GM21526 (cell line): ENCODE measurements at regions not wholly inside any gene's neighbourhood (a gene's known extent, or its start where the extent isn't known, plus 50 kb on each side); places are given as distances from the start of the nearest gene placed in this dataset.

ENCODE experiments used
- ATAC-seq: cut with Tn5 transposase; IDR thresholded peaks from one replicate; pipeline ENCODE4 v1.9.1; 2021; ENCODE audit warnings: moderate library complexity; ENCODE audit not compliant: unreplicated experiment, low FRiP score

DNA sequence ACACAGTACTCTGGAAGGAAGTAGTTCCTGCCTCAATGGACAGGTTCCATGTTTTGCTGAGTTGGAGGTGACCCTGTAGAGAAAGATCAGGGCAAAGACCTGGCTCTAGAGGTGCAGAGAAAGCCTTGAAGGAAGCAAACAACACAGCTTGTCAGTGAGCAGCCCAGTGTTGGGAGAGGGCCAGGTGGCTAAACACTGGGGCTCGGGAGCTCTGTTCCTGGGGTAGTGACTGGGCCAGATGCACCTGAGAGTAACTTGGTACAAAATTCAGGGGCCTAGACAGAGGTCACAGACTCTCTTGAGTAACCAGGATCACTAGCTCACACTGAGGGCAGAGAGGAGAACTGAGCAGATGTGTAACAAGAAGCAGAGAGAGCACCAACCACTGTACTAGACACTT is 138.4 kb upstream of the NALF2 start:
- ATAC-seq = no peak

DNA sequence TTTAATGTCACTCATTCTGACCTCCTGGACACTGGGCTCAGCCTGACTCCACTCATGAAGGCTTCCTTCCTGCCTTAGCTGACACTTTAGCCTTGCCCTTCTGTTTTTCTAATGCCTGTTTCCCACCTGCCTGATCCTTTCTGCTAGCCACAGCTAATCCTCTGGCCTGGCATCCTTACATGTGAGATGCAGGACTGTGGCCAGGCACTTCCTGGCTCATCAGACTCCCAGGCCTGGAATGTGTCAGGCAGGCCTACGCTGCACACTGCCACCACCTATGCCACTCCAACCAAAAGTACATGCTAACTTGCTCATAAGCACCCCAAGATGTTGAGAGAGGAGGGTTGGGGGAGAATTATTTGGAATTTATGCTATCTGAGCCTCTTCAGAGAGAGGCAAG is 138.8 kb upstream of the NALF2 start:
- no peak for ATAC-seq

DNA sequence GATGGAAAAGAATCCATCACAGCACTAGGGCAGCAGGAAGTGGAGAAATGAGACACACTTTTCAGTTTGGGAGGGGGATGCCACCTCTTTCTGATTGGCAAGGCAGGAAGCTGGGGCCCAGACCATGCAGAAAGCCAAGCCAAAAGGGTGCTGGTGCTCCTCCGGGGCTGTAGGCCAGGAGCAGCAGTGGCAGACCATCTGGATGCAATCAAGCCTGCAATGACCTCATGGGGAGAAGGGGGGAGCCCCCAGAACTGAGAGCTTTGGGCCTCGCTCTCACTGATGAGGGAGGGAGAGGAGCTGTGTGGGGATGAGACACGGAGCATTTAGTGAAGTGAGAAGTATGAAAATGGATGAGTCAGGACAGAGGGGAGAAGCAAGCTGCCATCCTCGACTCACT is 141.3 kb upstream of the NALF2 start:
- ATAC-seq = peak; percentile 63

DNA sequence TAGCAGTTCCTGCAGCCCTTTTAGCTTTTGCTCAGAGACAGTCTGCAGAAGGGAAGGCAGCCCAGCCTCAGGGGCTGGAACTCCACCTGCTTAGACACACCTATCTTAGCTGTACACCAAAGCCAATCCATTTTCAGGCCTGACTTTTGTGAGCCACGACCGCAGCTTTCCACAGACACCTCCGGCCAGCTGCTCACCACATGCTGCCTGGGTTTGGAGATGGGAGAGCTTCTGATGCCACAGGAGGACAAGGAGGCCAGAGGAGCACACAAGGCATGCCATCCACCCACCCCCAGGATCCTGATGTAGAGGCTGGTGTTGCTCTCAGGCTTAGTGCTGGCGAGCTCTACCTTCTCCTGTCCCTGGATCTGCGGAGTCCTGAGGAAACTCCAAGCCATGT is 141.8 kb upstream of the NALF2 start:
- ATAC-seq = no peak

DNA sequence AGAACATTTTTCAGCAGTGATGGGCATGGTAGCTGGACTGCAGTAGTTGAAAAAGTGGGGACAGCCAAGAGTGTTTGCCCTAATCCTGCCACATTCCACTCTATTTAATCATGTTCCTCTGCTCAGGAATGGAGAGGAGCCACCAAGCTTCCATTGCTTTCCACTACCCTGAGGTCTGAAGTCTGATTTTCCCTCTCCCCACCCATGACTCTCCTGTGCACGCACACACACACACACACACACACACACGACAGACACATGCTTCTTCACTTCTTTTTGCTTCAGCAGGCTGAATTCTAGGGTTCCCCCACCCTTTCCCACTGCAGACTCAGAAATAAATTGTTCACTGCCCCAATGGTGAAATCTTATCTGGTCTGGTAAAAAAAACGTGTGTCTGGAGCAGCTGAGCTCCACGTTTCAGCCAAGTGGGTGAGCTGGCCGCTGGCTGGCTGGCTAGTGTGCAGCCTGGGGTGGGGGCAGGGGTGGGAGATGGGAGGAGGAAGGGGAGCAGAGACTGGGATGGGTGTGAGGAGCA is 142.7 kb upstream of the NALF2 start:
- no peak for ATAC-seq

DNA sequence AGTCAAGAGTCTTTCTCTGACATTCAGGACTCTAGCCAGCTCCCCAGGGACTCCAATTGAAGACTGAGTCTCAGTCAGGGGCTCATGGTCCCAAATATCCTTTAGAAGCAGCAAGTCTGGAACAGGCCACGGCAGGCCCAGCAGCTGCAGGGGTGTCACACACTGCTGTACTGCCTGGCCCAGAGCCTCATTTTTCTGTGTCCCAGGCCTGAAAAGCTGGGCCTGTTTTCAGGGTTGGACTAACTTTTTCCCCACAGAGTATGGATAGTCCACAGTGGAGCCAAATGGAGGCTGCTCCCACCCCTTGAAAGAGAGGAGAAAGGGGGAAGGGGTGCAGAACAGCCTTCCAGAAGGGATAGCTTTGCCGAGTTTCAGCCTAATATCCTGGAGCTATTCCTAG is 146.8 kb upstream of the NALF2 start:
- no peak for ATAC-seq

DNA sequence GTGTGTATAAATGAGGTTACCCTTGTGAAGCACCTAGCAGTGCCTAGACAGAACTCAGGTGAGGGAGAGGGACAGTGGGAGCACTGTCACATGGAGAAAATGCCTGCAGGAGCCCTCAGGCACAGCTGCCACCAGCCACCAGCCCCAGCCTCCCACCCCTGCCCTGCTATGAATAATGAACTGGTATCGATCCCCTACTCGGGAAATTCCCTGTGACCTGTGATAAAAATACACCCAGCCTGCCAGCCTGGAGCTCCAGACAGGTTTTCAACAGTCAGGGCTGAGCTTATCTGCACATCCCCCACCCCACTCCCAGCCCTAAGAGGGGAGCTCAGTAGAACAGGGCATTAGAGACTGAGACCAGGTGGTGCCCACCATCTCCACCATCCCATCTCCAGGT is 159.6 kb upstream of the PJA1 start:
- no peak for ATAC-seq

DNA sequence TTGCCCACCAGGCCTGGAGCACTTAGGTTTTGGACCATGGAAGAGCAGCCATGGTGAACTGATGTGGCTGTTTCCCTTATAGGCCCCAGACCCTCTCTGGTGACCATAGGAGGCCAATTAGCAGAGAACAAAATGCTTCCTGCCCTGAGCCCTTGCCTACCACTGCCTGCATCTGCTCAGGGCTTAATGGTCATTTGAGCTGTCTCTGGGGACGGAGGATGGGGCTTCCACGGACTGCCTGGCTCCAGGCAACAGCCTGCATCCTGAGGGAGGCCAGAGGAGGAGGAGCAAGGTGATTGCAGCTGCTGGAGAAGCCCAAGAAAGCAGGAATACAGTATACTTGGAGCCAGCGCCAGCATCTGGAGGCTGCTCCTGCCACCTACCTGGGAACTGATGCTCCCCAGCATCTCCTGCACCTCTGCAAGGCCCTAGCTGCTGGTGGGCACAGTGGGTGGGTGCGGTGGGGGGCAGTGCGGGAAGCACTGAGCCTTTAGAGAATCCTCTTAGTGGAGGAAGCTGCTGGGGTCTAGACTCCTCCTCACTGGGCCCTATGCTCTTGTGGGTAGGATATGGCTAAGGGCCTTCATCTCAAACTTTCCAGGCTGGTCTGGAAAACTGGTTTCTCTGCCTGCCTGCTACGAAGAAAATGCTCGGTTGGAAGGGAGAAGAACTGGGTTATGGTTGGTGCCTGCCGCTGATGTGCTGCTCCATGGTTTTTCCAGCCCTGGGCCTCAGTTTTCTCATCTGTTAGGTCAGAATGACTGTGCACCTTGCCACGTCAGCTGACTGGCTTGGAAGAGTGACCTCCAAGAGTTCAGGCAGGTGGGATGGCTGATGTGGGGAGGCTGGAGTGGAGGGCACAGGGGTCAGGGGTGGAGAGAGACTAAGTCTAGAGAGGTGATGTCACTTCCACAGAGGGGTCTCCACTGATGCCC is 158.8 kb upstream of the PJA1 start:
- no peak for ATAC-seq

DNA sequence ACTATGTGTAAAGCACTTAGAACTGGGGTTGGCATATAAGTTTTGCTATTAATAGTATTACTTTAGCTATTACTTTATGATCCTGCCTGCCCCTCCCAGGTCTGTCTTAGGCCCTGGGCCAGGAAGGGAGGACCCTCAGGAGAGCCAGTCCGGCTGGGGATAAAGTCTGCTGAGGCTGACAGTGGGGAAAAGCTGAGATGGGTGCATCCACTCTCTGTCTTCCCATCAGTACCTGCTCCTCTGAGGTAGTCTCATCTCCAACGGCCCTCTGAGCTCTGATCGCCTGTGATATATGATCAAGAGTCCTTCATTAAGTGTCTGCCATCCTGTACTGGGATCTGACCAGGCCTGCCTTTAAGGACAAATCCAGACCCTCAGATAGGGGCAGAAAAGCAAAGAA is 156.5 kb upstream of the PJA1 start:
- ATAC-seq = no peak

DNA sequence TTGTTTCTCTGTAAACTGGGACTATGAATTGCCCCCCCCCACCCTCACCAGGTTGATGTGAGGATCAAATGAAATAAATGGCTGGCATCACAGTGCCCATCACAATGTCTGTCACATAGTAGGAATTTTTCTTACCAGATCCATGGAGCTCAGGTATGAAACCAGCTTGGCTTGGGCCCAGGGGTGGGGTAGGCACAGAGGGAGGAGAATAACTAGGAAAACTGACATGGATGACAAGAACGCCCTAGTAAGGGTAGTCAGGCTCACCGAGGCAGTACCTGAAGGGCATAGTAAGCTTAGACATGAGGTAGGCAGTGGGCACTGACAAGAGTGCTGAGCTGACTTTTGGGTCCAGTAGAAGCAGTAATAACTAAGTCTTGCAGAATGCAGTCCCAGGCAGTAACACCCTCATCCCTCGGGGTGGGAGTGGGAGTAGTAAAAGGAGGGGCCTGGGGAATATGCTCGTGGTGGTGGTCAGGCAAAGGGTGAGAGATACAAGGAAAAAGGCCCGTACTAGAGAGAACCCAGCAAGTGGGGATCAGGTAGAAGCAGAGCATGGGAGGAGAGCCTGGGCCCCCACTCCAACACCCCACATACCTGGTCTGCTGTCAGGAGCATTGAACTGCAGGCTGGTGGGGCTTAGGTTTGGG is 155.9 kb upstream of the PJA1 start:
- ATAC-seq = no peak

DNA sequence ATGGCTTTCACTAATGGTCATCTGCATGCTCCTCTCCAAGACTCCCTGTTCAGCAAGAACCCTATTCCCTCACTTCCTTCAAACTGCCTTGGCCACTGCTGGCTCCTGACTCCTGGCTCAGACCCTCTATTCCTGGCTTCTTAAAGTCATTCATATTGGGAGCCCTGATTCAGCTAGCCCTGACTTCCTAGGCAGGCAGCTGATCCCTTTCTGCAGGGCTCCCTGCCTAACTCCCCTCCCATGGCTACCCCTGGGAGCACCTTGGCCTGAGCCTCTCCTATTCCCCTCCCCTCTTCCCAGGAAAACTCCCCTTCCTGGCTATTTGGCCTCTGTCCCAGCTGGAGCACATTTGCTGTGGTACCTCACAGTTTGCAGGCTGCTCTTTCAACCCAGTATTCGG is 154.9 kb upstream of the PJA1 start:
- no peak for ATAC-seq

DNA sequence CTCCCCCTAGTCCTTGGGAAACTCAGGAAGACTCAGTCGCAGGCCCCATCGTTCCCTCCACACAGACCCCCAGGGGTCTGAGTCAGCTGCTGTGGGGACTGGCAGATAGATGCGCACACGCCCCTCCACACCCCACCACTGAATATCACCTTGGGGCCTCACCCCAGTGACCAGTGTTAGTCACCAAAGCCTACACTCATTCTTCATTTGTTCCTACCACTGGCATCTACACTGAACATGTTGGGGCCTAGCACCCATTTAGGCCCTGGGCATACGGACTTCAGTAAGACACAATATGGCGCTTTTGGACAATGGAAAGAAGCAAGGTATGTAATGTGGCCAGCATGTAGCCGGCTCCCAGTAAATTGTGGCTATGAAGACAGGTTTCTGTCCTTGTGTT is 154.1 kb upstream of the PJA1 start:
- no peak for ATAC-seq

DNA sequence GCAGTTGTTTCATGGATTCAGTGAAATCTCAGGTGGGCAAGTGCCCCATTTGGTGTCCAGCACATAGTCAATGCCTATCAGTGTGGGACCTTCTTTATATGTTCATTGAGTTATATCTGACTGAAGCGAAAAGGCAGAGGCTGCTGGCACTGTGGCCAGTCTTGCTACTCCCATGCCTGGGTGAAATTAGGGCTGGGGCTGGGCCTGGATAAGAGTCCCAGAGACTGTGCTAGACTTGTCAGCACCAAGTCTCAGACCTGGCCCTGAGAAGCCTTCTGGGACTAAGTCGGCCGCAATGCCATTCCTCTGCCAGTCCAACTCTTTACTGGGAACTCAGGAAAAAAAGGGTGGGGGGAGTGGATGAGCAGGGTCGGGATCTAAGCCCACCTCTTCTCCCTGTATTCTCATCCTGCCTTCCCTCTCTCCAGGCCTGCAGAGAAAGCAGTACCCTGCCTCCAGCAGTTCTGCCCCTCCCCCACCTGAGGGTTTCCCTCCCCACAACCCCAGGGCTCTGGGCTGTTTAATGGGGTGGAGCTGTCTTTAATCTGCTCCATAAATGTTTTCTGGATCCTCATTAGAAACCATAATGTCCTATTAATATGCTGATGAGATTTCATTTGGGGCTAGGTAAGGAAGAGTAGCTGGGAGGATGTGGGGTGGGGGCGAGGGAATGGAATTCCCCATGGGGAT is 153.5 kb upstream of the PJA1 start:
- no peak for ATAC-seq

DNA sequence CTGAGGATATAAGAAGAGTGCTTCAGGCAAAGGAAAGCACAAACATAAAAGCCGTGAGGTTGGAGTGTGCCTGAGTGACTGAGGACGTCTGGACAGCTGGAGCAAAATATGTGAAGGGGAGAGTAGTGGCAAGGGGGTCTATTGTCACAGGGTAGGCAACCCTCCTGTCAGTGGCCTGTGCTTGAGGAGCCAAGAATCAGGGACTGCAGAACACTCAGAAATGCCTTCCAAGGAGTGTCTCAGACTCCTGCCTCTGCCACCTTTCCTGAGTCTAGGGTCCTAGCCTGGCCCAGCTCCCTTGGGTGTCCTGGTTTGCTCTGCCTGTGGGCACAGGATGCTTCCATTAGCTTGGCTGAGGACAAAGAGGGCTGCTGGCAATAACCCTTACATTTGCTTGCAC is 152.5 kb upstream of the PJA1 start:
- no peak for ATAC-seq

DNA sequence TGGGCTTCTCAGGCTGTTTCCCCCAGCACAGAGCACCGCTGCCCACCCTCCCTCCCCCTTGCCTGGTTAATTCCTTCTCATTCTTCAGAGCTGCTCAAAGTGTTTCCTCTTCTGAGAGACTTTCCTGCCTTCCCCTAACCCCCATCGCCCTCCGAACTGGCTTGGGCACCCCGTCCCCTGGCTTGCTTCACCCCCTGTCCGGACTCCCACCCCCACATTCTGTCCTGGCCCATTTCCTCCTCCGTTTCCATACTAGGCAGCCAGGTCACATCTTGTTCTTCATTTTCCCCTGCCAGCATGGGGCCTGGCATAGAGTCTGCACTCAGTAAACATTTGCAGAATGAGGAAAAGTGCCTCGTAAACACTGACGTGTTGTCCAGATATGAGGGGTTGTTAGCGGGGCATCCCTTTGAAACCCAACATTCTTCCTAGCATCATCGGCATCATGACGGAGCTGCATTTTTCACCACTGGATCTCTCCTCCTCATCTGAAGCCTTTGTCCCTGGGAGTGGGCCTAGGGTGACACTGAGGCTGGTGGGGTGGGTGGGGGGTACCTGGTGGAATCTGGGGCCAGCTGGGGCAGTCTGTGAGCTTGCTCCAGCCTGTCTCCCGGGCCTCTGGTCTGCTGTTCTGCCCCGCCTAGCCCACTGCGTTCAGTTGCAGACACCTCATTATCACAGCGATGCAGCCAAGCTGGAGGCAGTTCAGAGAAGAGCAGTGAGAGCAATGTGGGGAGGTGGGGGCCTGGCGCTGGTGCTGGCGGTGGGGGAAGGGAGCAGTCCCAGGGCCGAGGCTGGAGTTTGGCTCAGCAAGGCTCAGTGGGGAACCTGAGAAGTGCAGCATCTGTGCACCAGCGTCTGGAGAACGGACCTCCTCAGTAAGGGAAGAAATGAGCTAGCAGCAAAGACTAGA is 149.4 kb upstream of the PJA1 start:
- no peak for ATAC-seq

DNA sequence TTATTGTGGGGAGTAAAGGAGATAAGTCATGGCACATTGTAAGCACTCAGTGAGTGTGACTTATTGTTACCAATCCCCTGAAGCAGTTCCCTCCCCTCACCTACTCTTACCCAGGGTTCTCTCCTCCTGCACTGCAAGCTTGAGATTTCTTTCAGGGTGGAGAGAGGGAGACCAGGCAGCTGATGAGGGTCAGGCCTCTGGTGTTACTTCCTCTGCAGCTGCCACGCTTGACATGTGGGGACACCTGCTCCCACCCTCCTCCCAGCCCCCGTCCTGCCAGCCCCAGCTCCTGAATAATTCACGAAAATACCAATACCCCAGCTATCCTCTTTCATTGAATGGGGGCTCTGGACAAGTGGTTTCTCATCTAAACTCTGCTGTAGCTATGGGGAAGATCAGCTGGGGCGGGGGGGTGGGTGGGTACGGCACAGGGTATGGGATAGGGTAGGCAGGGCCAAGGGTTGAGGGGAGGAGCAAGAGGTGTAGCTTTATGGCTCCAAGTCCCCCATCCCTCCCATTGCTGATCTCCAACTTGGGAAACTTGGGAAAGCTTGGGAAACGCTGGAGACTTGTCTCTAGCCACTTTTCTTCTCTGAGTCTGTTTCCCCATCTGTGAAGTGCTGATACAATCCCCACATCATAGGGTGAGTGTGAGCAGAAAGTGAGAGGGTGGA is 148.5 kb upstream of the PJA1 start:
- no peak for ATAC-seq

DNA sequence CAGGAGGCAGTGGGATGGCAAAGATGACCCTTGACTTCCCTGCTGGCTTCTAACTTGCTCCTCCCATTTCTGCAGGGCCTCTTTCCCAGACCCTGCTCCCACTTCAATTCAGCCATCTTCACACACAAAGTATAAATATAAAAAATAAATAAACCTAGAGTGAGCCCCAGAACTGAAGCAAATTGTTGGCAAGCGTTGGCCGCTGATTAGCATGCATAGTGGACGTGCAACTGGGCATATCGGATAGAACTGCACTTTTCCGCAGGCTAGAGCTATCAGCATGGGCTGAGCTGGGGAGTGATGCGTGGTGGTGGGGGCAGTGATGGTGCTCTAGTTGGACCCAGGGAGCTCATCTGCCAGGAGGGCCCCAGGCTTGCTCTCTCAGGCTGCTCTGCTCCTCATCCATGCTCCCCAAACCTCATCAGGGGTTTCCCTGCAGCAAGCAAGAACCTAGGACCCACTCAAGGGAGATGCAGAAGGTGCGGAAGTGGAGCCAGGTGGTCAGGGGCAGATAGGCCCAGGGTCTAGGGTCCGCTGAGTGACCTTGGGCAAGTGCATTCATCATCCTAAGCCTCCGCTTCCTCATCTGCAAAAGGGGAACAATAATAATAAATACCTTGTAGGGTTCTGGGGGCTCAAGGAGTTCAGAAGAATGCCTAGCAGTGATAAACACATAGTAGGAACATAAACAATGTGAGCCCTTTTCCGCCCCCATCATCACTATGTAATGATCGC is 146.8 kb upstream of the PJA1 start:
- ATAC-seq = no peak

DNA sequence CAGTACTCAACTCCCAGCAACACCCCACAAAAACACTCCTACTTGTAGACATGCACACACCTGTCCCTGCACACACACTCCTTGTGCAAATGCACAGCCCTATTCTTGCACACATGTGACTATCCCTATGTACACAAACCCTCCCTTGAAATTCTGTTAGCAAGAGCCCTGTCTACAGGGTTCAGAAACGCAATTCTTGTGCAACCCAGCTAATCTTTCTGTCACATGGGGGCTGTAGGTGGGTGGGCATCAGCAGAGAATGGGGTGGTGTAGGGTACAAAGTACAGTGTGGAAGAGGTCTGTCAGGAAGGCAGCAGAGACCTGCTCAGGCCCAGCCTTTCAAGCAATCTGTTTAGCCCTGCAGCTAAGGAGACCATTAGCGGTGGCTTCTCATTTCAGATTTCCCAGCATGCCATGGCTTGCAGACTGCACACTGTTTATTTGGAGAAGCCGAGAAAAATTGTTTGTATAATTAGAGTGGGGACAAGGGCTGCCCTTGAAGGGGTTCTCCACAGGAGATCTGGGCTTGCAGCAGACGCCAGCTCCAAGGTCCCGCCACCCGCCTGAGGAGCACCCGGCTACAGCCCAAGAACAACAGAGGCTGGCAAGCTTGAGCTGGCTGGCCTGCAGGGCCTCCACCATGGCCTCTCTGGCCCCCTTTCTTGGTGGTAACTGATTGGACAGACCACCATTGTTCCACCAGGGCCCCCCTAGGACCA is 144.0 kb upstream of the PJA1 start:
- no peak for ATAC-seq
